ENCODE measurements at regions not wholly inside any gene's neighbourhood (a gene's known extent, or its start where the extent isn't known, plus 50 kb on each side); places are given as distances from the start of the nearest gene placed in this dataset.

GRCh38 chr10:4125776-4126175, 340.8 kb upstream of the KLF6 start:
- H3K9ac ChIP-seq (ENCODE audit: low read length) = no peak overlapping the region
- H3K27ac ChIP-seq (ENCODE audit: low read depth, low read length) = no peak overlapping the region
- H3K9me2 ChIP-seq (replicated peaks; ENCODE audit: insufficient read depth, low read length) = no peaks in the 10 kb centered on the region
- no peaks in the 10 kb centered on the region for H3K9me3 ChIP-seq (ENCODE audit: insufficient read depth, low read length)
- no peak overlapping the region for H3K4me3 ChIP-seq (ENCODE audit: insufficient read depth, low read length, poor library complexity, severe bottlenecking)
- H3K27me3 ChIP-seq (ENCODE audit: low read length) = no peaks in the 10 kb centered on the region
- no peak for TF ChIP-seq EZH2phosphoT487 (conservative IDR thresholded peaks at IDR 0.05; ENCODE audit: low read length)
- no peak for TF ChIP-seq CTCF (IDR thresholded peaks at IDR 0.05; ENCODE audit: insufficient read depth, low read length, poor library complexity, severe bottlenecking)
- no peak overlapping the region for H2AFZ ChIP-seq (ENCODE audit: low read depth, low read length, severe bottlenecking)
- no peaks in the 10 kb centered on the region for H4K20me1 ChIP-seq (ENCODE audit: low read depth, low read length)
- H3F3A ChIP-seq (ENCODE audit: insufficient read depth) = no peaks in the 10 kb centered on the region
- H3K36me3 ChIP-seq (ENCODE audit: low read length) = no peaks in the 10 kb centered on the region
- H3K4me2 ChIP-seq (ENCODE audit: low read depth, low read length, poor library complexity, severe bottlenecking) = no peak overlapping the region
- no peaks in the 10 kb centered on the region for H3K79me2 ChIP-seq (ENCODE audit: insufficient read depth, low read length)

GRCh38 chr10:4121502-4122380, 336.7 kb upstream of the KLF6 start:
- H3K4me2 ChIP-seq (ENCODE audit: low read depth, low read length, poor library complexity, severe bottlenecking) = no peak overlapping the region
- no peak overlapping the region for H3K9ac ChIP-seq (ENCODE audit: low read length)
- H3K4me3 ChIP-seq (ENCODE audit: insufficient read depth, low read length, poor library complexity, severe bottlenecking) = no peak overlapping the region
- H3K27ac ChIP-seq (ENCODE audit: low read depth, low read length) = no peak overlapping the region
- no peak for TF ChIP-seq EZH2phosphoT487 (conservative IDR thresholded peaks at IDR 0.05; ENCODE audit: low read length)
- TF ChIP-seq CTCF (IDR thresholded peaks at IDR 0.05; ENCODE audit: insufficient read depth, low read length, poor library complexity, severe bottlenecking) = no peak
- H3F3A ChIP-seq (ENCODE audit: insufficient read depth) = no peaks in the 10 kb centered on the region
- H3K79me2 ChIP-seq (ENCODE audit: insufficient read depth, low read length) = no peaks in the 10 kb centered on the region
- no peaks in the 10 kb centered on the region for H3K9me2 ChIP-seq (replicated peaks; ENCODE audit: insufficient read depth, low read length)
- H3K9me3 ChIP-seq (ENCODE audit: insufficient read depth, low read length) = no peaks in the 10 kb centered on the region
- no peaks in the 10 kb centered on the region for H3K27me3 ChIP-seq (ENCODE audit: low read length)
- H3K36me3 ChIP-seq (ENCODE audit: low read length) = no peaks in the 10 kb centered on the region
- H4K20me1 ChIP-seq (ENCODE audit: low read depth, low read length) = no peaks in the 10 kb centered on the region
- no peak overlapping the region for H2AFZ ChIP-seq (ENCODE audit: low read depth, low read length, severe bottlenecking)

- H3K9me3 ChIP-seq (ENCODE audit: insufficient read depth, low read length) = no peaks in the 10 kb centered on the region
- no peak overlapping the region for H3K9ac ChIP-seq (ENCODE audit: low read length)
- no peaks in the 10 kb centered on the region for H3K79me2 ChIP-seq (ENCODE audit: insufficient read depth, low read length)
- no peaks in the 10 kb centered on the region for H3K9me2 ChIP-seq (replicated peaks; ENCODE audit: insufficient read depth, low read length)
- no peak overlapping the region for H2AFZ ChIP-seq (ENCODE audit: low read depth, low read length, severe bottlenecking)
- H3K36me3 ChIP-seq (ENCODE audit: low read length) = no peaks in the 10 kb centered on the region
- no peak overlapping the region for H3K4me3 ChIP-seq (ENCODE audit: insufficient read depth, low read length, poor library complexity, severe bottlenecking)
- no peaks in the 10 kb centered on the region for H3K27me3 ChIP-seq (ENCODE audit: low read length)
- H3K27ac ChIP-seq (ENCODE audit: low read depth, low read length) = no peak overlapping the region
- TF ChIP-seq CTCF (IDR thresholded peaks at IDR 0.05; ENCODE audit: insufficient read depth, low read length, poor library complexity, severe bottlenecking) (no peak), EZH2phosphoT487 (conservative IDR thresholded peaks at IDR 0.05; ENCODE audit: low read length) (no peak)
- no peaks in the 10 kb centered on the region for H3F3A ChIP-seq (ENCODE audit: insufficient read depth)
- H4K20me1 ChIP-seq (ENCODE audit: low read depth, low read length) = no peaks in the 10 kb centered on the region
- H3K4me2 ChIP-seq (ENCODE audit: low read depth, low read length, poor library complexity, severe bottlenecking) = no peak overlapping the region
Measured at GRCh38 chr10:4120096-4120853, 335.3 kb upstream of the KLF6 start.
